Lower lobe of right lung (tissue), 2 donors: ENCODE measurements at regions not wholly inside any gene's neighbourhood (a gene's known extent, or its start where the extent isn't known, plus 50 kb on each side); places are given as distances from the start of the nearest gene placed in this dataset.

Experiments used
- ATAC-seq, 2 donors: fragments of 200-7000 bp; cut with Tn5 transposase; one replicate each; pipeline ENCODE4 v1.9.1; 2020 to 2022; ENCODE audit warnings: mild to moderate bottlenecking in 2 of 2, moderate library complexity in 2 of 2
- DNase-seq: peaks from one replicate; pipeline ENCODE4 v3.0.0-alpha.2; 2020
- H3K27ac ChIP-seq: fragments of 200-600 bp; one replicate; pipeline ENCODE4 v1.8.0; 2022
- H3K27me3 ChIP-seq: fragments of 200-600 bp; one replicate; pipeline ENCODE4 v1.8.0; 2022; ENCODE audit warnings: low read depth
- H3K36me3 ChIP-seq: fragments of 200-600 bp; one replicate; pipeline ENCODE4 v1.8.0; 2022; ENCODE audit warnings: mild to moderate bottlenecking
- H3K4me1 ChIP-seq: fragments of 200-600 bp; one replicate; pipeline ENCODE4 v1.8.0; 2022
- H3K4me3 ChIP-seq: fragments of 200-600 bp; one replicate; pipeline ENCODE4 v1.8.0; 2022; ENCODE audit warnings: mild to moderate bottlenecking
- H3K9me3 ChIP-seq: fragments of 200-600 bp; one replicate; pipeline ENCODE4 v1.8.0; 2022
- intact Hi-C: fragments of 100-400 bp; cut with DNase I; formaldehyde crosslinking; loops from one replicate; pipeline ENCODE4 v1.11.0; 2022
- TF ChIP-seq, protein P1 (sequence below): fragments of 200-600 bp; IDR thresholded peaks from one replicate; pipeline ENCODE4 v1.8.0; 2022; ENCODE audit warnings: antibody characterized with exemption, mild to moderate bottlenecking
- donor health status: DM: no; HTN: yes; CAD: no; lungs with severe emphysema.

DNA sequence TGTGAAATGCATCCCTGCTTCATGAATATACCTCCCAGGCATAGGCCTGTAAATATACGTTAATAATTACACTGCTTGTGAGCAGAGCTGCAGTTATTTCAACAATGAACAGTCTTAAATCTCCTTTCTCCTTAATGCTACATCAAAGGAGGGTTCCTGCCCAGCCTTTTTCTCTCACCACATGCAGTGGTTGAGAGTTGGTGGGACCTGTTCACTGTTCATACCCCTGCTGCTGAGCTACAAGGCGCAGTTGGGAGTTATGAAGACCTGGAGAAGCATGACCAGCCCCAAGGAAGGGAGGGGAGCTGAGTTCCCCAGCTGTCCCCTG lies 111.9 kb upstream of the FOXQ1 start:
- no peak for DNase-seq
- Histone ChIP-seq H3K9me3 (peaks cover under 1% of the 10 kb centered on the region), H3K27ac (no peak overlapping the region), H3K36me3 (no peaks in the 10 kb centered on the region), H3K4me1 (no peaks in the 10 kb centered on the region), H3K27me3 (no peaks in the 10 kb centered on the region), H3K4me3 (no peak overlapping the region)
- no peak for ATAC-seq
- TF ChIP-seq, protein P1, sequence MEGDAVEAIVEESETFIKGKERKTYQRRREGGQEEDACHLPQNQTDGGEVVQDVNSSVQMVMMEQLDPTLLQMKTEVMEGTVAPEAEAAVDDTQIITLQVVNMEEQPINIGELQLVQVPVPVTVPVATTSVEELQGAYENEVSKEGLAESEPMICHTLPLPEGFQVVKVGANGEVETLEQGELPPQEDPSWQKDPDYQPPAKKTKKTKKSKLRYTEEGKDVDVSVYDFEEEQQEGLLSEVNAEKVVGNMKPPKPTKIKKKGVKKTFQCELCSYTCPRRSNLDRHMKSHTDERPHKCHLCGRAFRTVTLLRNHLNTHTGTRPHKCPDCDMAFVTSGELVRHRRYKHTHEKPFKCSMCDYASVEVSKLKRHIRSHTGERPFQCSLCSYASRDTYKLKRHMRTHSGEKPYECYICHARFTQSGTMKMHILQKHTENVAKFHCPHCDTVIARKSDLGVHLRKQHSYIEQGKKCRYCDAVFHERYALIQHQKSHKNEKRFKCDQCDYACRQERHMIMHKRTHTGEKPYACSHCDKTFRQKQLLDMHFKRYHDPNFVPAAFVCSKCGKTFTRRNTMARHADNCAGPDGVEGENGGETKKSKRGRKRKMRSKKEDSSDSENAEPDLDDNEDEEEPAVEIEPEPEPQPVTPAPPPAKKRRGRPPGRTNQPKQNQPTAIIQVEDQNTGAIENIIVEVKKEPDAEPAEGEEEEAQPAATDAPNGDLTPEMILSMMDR, result no peak
- intact Hi-C loops, result no loop called here

DNA sequence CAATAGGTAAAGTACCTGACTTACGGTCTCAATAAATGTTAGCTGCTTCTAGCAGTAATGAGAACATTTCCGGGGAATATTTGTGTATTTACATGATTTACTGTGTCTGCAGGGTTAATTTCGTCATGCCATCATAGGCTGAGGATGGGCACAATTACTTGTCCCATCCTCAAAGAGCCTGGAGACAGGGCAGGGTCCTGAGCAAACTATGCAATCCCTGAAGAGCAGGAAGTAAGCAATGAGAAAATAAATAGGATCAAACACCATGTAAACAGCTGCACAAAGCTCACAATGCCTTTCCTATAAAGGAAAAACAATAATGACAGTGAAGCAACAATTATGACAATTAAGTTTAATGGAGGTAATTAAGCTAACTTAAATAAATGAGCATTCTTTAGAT lies 114.6 kb upstream of the FOXQ1 start:
- no peaks in the 10 kb centered on the region for H3K27me3 ChIP-seq
- H3K4me1 ChIP-seq, result no peaks in the 10 kb centered on the region
- H3K36me3 ChIP-seq, result no peaks in the 10 kb centered on the region
- no peak overlapping the region for H3K27ac ChIP-seq
- peaks cover 4% of the 10 kb centered on the region for H3K9me3 ChIP-seq
- no peak for ATAC-seq
- H3K4me3 ChIP-seq, result no peak overlapping the region
- intact Hi-C loops, result no loop called here
- no peak for DNase-seq
- TF ChIP-seq, protein P1, result no peak

DNA sequence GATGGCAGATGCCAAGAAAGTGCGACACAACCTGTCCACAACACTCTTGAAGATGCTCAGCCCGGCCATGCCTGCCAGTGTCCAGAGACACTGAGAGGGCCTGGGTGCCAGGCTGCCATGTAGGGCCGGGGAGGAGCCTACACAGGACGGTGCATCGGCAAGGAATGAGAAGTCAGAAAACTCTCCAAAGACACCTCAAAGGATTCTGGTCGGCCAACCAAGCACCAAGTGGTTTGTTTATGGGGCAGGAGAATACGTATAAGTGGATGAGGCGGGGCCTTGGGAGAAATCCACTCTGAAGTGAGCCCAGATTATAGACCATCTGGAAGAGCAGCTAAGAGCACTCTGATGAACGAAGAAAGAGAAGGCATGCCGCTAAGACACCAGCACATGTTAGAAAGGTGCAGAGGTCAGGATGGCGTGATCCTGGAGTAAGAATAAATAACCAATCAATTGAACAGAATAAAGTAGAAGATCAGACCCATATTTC lies 120.7 kb upstream of the FOXQ1 start:
- DNase-seq, result no peak
- intact Hi-C loops, result no loop called here
- Histone ChIP-seq H3K4me1 (no peaks in the 10 kb centered on the region), H3K9me3 (peaks cover 4% of the 10 kb centered on the region), H3K36me3 (no peaks in the 10 kb centered on the region), H3K27me3 (no peaks in the 10 kb centered on the region), H3K27ac (no peak overlapping the region), H3K4me3 (no peak overlapping the region)
- TF ChIP-seq, protein P1, result no peak
- ATAC-seq, result no peak

DNA sequence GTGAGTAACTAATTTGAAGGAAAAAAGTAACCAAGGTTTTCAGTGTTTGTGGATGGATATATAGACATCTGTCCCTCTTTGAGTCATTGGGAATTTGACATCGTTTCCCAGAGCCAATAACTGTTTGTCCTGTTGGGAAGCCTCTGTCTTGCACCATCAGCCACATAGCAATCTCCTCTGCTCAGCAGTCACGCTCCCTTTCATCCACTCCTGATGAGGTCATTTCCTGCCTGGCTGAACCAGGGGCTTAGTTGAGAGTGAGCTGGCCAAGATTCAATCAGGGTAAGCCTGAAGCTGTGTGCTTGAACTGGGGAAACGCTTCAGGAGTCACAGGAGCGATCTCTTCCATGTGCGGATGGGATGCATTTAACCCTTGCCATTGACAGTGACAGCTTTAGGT lies 121.5 kb upstream of the FOXQ1 start:
- DNase-seq (no peak), ATAC-seq (no peak)
- no peak overlapping the region for H3K27ac ChIP-seq
- no peak overlapping the region for H3K4me3 ChIP-seq
- H3K9me3 ChIP-seq, result peaks cover 4% of the 10 kb centered on the region
- TF ChIP-seq, protein P1, result no peak
- H3K4me1 ChIP-seq, result no peaks in the 10 kb centered on the region
- no peaks in the 10 kb centered on the region for H3K36me3 ChIP-seq
- intact Hi-C loops, result no loop called here
- no peaks in the 10 kb centered on the region for H3K27me3 ChIP-seq

DNA sequence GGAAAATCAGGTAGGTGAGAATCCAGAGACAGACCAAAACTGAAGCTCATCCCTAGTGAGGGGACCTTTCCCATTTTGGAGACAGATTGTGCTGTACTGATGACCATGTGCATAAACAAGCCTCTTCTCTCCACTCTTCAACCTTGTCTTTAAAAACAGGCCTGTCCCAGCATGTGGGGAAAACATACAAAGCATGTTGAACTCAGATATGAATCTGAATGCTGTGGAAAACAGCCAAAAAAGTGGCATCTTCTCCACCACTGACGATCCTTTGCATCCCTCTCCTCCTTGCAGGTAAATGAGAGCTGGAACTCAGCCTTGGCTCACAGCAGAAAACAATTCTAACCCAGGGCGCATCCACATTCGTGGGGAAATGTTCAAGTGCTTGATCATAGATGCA lies 123.7 kb upstream of the FOXQ1 start:
- Histone ChIP-seq H3K27me3 (no peaks in the 10 kb centered on the region), H3K4me1 (no peaks in the 10 kb centered on the region), H3K27ac (no peak overlapping the region), H3K4me3 (no peak overlapping the region), H3K36me3 (no peaks in the 10 kb centered on the region), H3K9me3 (no peaks in the 10 kb centered on the region)
- TF ChIP-seq, protein P1, result no peak
- DNase-seq (no peak), ATAC-seq (no peak)
- intact Hi-C loops, result no loop called here
